ENCODE measurements at regions not wholly inside any gene's neighbourhood (a gene's known extent, or its start where the extent isn't known, plus 50 kb on each side); places are given as distances from the start of the nearest gene placed in this dataset.

GRCh38 chr15:93656041-93656440, 567.0 kb upstream of the RGMA start:
- H3K36me3 Mint-ChIP-seq: no peaks in the 10 kb centered on the region
- no peak overlapping the region for H3K4me3 Mint-ChIP-seq
- DNase-seq (ENCODE audit: low spot score) (no peak), ATAC-seq (no peak)
- H3K27me3 Mint-ChIP-seq (ENCODE audit: low read depth): no peaks in the 10 kb centered on the region
- H3K9me3 Mint-ChIP-seq: peaks cover 17% of the 10 kb centered on the region
- ChIA-PET POLR2A (no interaction called here), CTCF (no interaction called here)
- TF ChIP-seq ZNF317 (CRISPR knock-in tag; IDR thresholded peaks at IDR 0.05; ENCODE audit: borderline replicate concordance, low read depth) (no peak), CBFB (CRISPR knock-in tag; IDR thresholded peaks at IDR 0.05; ENCODE audit: low read depth) (no peak), ZNF532 (CRISPR knock-in tag; IDR thresholded peaks at IDR 0.05; ENCODE audit: borderline replicate concordance) (no peak), RORB (CRISPR knock-in tag; IDR thresholded peaks at IDR 0.05) (no peak), ERG (CRISPR knock-in tag; IDR thresholded peaks at IDR 0.05) (no peak), CREB1 (CRISPR knock-in tag; IDR thresholded peaks at IDR 0.05) (no peak), ZBTB43 (CRISPR knock-in tag; IDR thresholded peaks at IDR 0.05) (no peak), USF1 (CRISPR knock-in tag; IDR thresholded peaks at IDR 0.05) (no peak), E2F4 (CRISPR knock-in tag; IDR thresholded peaks at IDR 0.05; ENCODE audit: borderline replicate concordance, low read depth) (no peak), TEAD1 (CRISPR knock-in tag; IDR thresholded peaks at IDR 0.05) (no peak), NFYB (CRISPR knock-in tag; conservative IDR thresholded peaks at IDR 0.05; ENCODE audit: low read depth) (no peak), EMX1 (CRISPR knock-in tag; IDR thresholded peaks at IDR 0.05) (no peak), PRDM15 (CRISPR knock-in tag; IDR thresholded peaks at IDR 0.05) (no peak), ZNF423 (CRISPR knock-in tag; IDR thresholded peaks at IDR 0.05) (no peak)
- H3K4me1 Mint-ChIP-seq: no peaks in the 10 kb centered on the region
- H3K27ac Mint-ChIP-seq: no peak overlapping the region
